HCT116 (cell line): ENCODE measurements at regions not wholly inside any gene's neighbourhood (a gene's known extent, or its start where the extent isn't known, plus 50 kb on each side); places are given as distances from the start of the nearest gene placed in this dataset.

Experiments
- ATAC-seq: fragments of 200-7000 bp; cut with Tn5 transposase; 2 replicates; pipeline ENCODE4 v1.9.1; 2020; ENCODE audit warnings: mild to moderate bottlenecking, moderate library complexity
- BruUV-seq: library from RNA; stranded (reverse); fragments of 400-500 nt; replicated peaks from 2 replicates; lab custom pipeline; 2021; lab: Mats Ljungman, UMichigan
- CTCF ChIA-PET: fragments of 300-600 bp; sonication (Branson Sonifier 250); formaldehyde crosslinking; loops from one replicate; lab custom pipeline; 2021; ENCODE audit warnings: antibody characterized with exemption; lab: Charles Lee
- POLR2A ChIA-PET: fragments of 300-600, 350-600 bp; sonication (Branson Sonifier 250); formaldehyde crosslinking; loops from one replicate; lab custom pipeline; 2021; ENCODE audit warnings: antibody characterized with exemption; lab: Charles Lee
- RAD21 ChIA-PET, 2 experiments: fragments of 300-600 bp; sonication (Branson Sonifier 250); formaldehyde crosslinking; loops; one replicate each; lab custom pipeline; 2023; ENCODE audit warnings: low total read pairs in 2 of 2; ENCODE audit not compliant: uncharacterized antibody in 2 of 2, unreplicated experiment in 2 of 2, low non-redundant PET in 1 of 2; lab: Charles Lee
- DNase-seq: peaks from one replicate; pipeline ENCODE4 v3.0.0-alpha.2; 2010; ENCODE audit warnings: low read depth, low spot score
- H2AFZ ChIP-seq: fragments of 200-600 bp; shearing (Covaris generic), sonication (generic); 2 replicates; pipeline ENCODE4 v1.6.1; 2017; ENCODE audit warnings: low read depth, mixed run types, mixed read lengths, antibody characterized with exemption, low read length; ENCODE audit not compliant: poor library complexity, severe bottlenecking
- H3K27ac ChIP-seq: 2 replicates; pipeline ENCODE4 v1.5.1; 2012; ENCODE audit warnings: low read depth, low read length
- H3K27me3 ChIP-seq: fragments of 200-600 bp; sonication (generic); 2 replicates; pipeline ENCODE4 v1.6.1; 2016; ENCODE audit warnings: mixed run types, low read length, mixed read lengths; ENCODE audit not compliant: insufficient read depth
- H3K36me3 ChIP-seq, 2 experiments: fragments of 200-500 bp in 1 of 2; fragments of 200-600 bp in 1 of 2; sonication (Bioruptor generic) in 1 of 2; sonication (generic) in 1 of 2; 2 replicates each; pipeline versions ENCODE4 v1.5.1 to v1.6.1; 2014 to 2016; ENCODE audit warnings: low read length in 2 of 2, inconsistent platforms in 1 of 2, mixed read lengths in 1 of 2, mixed run types in 1 of 2; ENCODE audit not compliant: insufficient read depth in 2 of 2, control insufficient read depth in 1 of 2
- H3K4me1 ChIP-seq, 2 experiments: fragments of 200-600 bp in 1 of 2; sonication (generic) in 1 of 2; 2 replicates each; pipeline versions ENCODE4 v1.5.1 to v1.6.1; 2012 to 2017; ENCODE audit warnings: low read length in 2 of 2, inconsistent platforms in 1 of 2, mild to moderate bottlenecking in 1 of 2, mixed read lengths in 1 of 2, mixed run types in 1 of 2, moderate library complexity in 1 of 2; ENCODE audit not compliant: insufficient read depth in 2 of 2, control insufficient read depth in 1 of 2
- H3K4me2 ChIP-seq: fragments of 200-600 bp; sonication (generic); 2 replicates; pipeline ENCODE4 v1.6.1; 2017; ENCODE audit warnings: mixed run types, low read length, mixed read lengths
- H3K4me3 ChIP-seq, 2 experiments: fragments of 200-600 bp in 1 of 2; sonication (generic) in 1 of 2; replicated peaks in 1 of 2; 2 replicates each; pipeline ENCODE4 v1.5.1; 2011 to 2016; ENCODE audit warnings: low read length in 2 of 2, control low read depth in 1 of 2, low read depth in 1 of 2, mild to moderate bottlenecking in 1 of 2, mixed read lengths in 1 of 2, mixed run types in 1 of 2
- H3K79me2 ChIP-seq: fragments of 200-600 bp; sonication (generic); 2 replicates; pipeline ENCODE4 v1.6.1; 2017; ENCODE audit warnings: mild to moderate bottlenecking, mixed run types, low read length, moderate library complexity, mixed read lengths; ENCODE audit not compliant: insufficient read depth
- H3K9ac ChIP-seq: fragments of 200-600 bp; sonication (generic); 2 replicates; pipeline ENCODE4 v1.6.1; 2016; ENCODE audit warnings: low read length, mixed read lengths
- H3K9me2 ChIP-seq: fragments of 200-600 bp; sonication (generic), shearing (Covaris generic); 2 replicates; pipeline ENCODE4 v1.6.1; 2017; ENCODE audit warnings: mixed run types, mild to moderate bottlenecking, moderate library complexity; ENCODE audit not compliant: insufficient read depth
- H3K9me3 ChIP-seq, 2 experiments: fragments of 200-500 bp in 1 of 2; fragments of 200-600 bp in 1 of 2; sonication (Bioruptor generic) in 1 of 2; sonication (generic) in 1 of 2; 2 replicates each; pipeline ENCODE4 v1.6.1; 2014 to 2017; ENCODE audit warnings: low read length in 2 of 2, mixed read lengths in 2 of 2, inconsistent platforms in 1 of 2, low read depth in 1 of 2, mild to moderate bottlenecking in 1 of 2, mixed run types in 1 of 2, moderate library complexity in 1 of 2; ENCODE audit not compliant: control insufficient read depth in 1 of 2, insufficient read depth in 1 of 2
- H4K20me1 ChIP-seq: fragments of 200-600 bp; sonication (generic), shearing (Covaris generic); 2 replicates; pipeline ENCODE4 v1.6.1; 2017; ENCODE audit warnings: mixed run types, mild to moderate bottlenecking, moderate library complexity; ENCODE audit not compliant: insufficient read depth
- CBX3 ChIP-seq: IDR thresholded peaks from 2 replicates; pipeline ENCODE4 v1.6.1; 2012; ENCODE audit warnings: low read depth
- CEBPB ChIP-seq: IDR thresholded peaks from 2 replicates; pipeline ENCODE4 v1.6.1; 2012; ENCODE audit warnings: low read depth
- ELF1 ChIP-seq: IDR thresholded peaks from 2 replicates; pipeline ENCODE4 v1.6.1; 2012; ENCODE audit warnings: low read depth, borderline replicate concordance
- EZH2 ChIP-seq: fragments of 200-600 bp; sonication (generic); IDR thresholded peaks from 2 replicates; pipeline ENCODE4 v1.6.1; 2017; ENCODE audit warnings: antibody characterized with exemption, mixed run types
- JUND ChIP-seq: IDR thresholded peaks from 2 replicates; pipeline ENCODE4 v1.6.1; 2012
- POLR2AphosphoS5 ChIP-seq: IDR thresholded peaks from 2 replicates; pipeline ENCODE4 v1.6.1; 2011; ENCODE audit warnings: mild to moderate bottlenecking, low read depth, low read length, moderate library complexity
- SP1 ChIP-seq: IDR thresholded peaks from 2 replicates; pipeline ENCODE4 v1.6.1; 2012; ENCODE audit warnings: low read depth
- SRF ChIP-seq: IDR thresholded peaks from 2 replicates; pipeline ENCODE4 v1.6.1; 2012; ENCODE audit warnings: low read depth
- TCF7L2 ChIP-seq: IDR thresholded peaks from 2 replicates; pipeline ENCODE4 v1.7.0; 2011; ENCODE audit warnings: borderline replicate concordance, inconsistent platforms; ENCODE audit not compliant: insufficient read depth, insufficient read length; ENCODE audit errors: extremely low read depth
- intact Hi-C: fragments of 100-400 bp; cut with micrococcal nuclease; formaldehyde crosslinking; loops from 2 replicates; pipeline ENCODE4 v1.10.0; 2022
- TF ChIP-seq, protein P1 (sequence below), 3 experiments: fragments of 200-600 bp in 1 of 3; sonication (generic) in 1 of 3; IDR thresholded peaks in 2 of 3; conservative IDR thresholded peaks in 1 of 3; 2 replicates each; pipeline ENCODE4 v1.5.1; 2012 to 2017; ENCODE audit warnings: low read depth in 2 of 3, low read length in 2 of 3, antibody characterized with exemption in 1 of 3, borderline replicate concordance in 1 of 3, control low read depth in 1 of 3, mild to moderate bottlenecking in 1 of 3, mixed read lengths in 1 of 3, mixed run types in 1 of 3, moderate library complexity in 1 of 3; ENCODE audit not compliant: insufficient read depth in 1 of 3
- TF ChIP-seq, protein P2 (sequence below): IDR thresholded peaks from 2 replicates; pipeline ENCODE4 v1.6.1; 2012
- TF ChIP-seq, protein P3 (sequence below): IDR thresholded peaks from 2 replicates; pipeline ENCODE4 v1.6.1; 2012

DNA sequence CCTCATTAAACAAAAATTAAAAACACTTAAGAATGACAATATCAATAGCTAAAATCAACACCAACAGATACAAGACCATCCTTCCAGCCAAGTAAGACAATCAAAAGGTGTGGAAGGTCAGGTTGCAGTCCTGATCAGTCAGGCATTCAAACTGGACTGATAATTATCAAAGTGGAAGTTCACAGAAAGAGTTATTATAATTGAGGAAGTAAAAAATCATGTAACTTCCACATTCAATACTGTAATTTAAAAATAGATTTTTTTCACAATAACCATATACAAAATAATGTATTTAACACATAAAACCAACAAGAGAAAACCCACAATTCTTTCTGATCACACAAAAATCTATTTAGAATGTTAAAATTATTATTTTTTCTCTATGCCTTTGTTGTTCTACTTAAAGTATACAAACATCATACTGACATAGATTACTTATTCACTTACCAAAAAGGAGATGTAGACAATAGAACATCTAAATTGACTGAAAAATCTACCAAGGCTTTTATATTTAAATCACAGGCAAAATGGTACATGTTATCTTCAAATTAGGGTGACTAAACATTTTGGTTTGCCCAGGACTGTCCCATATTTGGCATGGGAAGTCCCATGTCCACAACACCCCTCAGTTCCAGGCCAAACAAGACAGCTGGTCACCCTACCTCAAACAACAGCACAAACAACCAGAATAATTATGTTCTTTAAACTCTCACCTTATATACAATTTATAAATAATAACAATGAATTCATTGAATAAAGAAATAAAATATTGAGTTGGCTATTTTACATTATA, 142.5 kb upstream of the SLC24A2 start:
- H3K9me3 ChIP-seq = no peaks in the 10 kb centered on the region
- no peak overlapping the region for H3K27ac ChIP-seq
- H3K36me3 ChIP-seq = no peaks in the 10 kb centered on the region
- H3K79me2 ChIP-seq = no peaks in the 10 kb centered on the region
- DNase-seq (no peak), ATAC-seq (no peak)
- POLR2A ChIA-PET = no interaction called here
- CTCF ChIA-PET = interaction anchor here (2.0 kb wide), 1 partner anchor 1180 kb away, joined by 4 read pairs; no protein-coding TSS in a partner anchor
- BruUV-seq = no TSS peak
- H3K4me3 ChIP-seq = no peak overlapping the region
- no peaks in the 10 kb centered on the region for H3K9me2 ChIP-seq
- TF ChIP-seq CBX3 (no peak), JUND (no peak), POLR2AphosphoS5 (no peak), SRF (no peak), SP1 (no peak), EZH2 (no peak), ELF1 (no peak), TCF7L2 (no peak), CEBPB (no peak)
- TF ChIP-seq, protein P1, sequence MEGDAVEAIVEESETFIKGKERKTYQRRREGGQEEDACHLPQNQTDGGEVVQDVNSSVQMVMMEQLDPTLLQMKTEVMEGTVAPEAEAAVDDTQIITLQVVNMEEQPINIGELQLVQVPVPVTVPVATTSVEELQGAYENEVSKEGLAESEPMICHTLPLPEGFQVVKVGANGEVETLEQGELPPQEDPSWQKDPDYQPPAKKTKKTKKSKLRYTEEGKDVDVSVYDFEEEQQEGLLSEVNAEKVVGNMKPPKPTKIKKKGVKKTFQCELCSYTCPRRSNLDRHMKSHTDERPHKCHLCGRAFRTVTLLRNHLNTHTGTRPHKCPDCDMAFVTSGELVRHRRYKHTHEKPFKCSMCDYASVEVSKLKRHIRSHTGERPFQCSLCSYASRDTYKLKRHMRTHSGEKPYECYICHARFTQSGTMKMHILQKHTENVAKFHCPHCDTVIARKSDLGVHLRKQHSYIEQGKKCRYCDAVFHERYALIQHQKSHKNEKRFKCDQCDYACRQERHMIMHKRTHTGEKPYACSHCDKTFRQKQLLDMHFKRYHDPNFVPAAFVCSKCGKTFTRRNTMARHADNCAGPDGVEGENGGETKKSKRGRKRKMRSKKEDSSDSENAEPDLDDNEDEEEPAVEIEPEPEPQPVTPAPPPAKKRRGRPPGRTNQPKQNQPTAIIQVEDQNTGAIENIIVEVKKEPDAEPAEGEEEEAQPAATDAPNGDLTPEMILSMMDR (IDR thresholded peaks at IDR 0.05 in 2 of 3, conservative IDR thresholded peaks at IDR 0.05 in 1 of 3; ENCODE audit: borderline replicate concordance in 1 of 3, insufficient read depth in 1 of 3, low read depth in 2 of 3, low read length in 2 of 3) = no peak
- TF ChIP-seq, protein P2, sequence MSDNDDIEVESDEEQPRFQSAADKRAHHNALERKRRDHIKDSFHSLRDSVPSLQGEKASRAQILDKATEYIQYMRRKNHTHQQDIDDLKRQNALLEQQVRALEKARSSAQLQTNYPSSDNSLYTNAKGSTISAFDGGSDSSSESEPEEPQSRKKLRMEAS = no peak
- TF ChIP-seq, protein P3, sequence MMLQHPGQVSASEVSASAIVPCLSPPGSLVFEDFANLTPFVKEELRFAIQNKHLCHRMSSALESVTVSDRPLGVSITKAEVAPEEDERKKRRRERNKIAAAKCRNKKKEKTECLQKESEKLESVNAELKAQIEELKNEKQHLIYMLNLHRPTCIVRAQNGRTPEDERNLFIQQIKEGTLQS = no peak
- H3K4me1 ChIP-seq = peaks cover 0 to 2% of the 10 kb centered on the region in 2 experiments; a peak in 1 of 4 replicates
- intact Hi-C loops = loop anchor here (10.0 kb wide), 1 partner anchor 404 kb away; no protein-coding TSS in a partner anchor
- RAD21 ChIA-PET = no interaction called here
- H2AFZ ChIP-seq = no peak overlapping the region
- H4K20me1 ChIP-seq = no peaks in the 10 kb centered on the region
- H3K27me3 ChIP-seq = peaks cover 20% of the 10 kb centered on the region
- no peak overlapping the region for H3K4me2 ChIP-seq
- H3K9ac ChIP-seq = no peak overlapping the region
